ENCODE measurements at regions not wholly inside any gene's neighbourhood (a gene's known extent, or its start where the extent isn't known, plus 50 kb on each side); places are given as distances from the start of the nearest gene placed in this dataset.

GRCh38 chr3:13258986-13259514, 161.1 kb downstream of the NUP210 start:
- H3K4me3 ChIP-seq (ENCODE audit: low read length in 3 of 3), result no peak overlapping the region
- TF ChIP-seq, protein P1, sequence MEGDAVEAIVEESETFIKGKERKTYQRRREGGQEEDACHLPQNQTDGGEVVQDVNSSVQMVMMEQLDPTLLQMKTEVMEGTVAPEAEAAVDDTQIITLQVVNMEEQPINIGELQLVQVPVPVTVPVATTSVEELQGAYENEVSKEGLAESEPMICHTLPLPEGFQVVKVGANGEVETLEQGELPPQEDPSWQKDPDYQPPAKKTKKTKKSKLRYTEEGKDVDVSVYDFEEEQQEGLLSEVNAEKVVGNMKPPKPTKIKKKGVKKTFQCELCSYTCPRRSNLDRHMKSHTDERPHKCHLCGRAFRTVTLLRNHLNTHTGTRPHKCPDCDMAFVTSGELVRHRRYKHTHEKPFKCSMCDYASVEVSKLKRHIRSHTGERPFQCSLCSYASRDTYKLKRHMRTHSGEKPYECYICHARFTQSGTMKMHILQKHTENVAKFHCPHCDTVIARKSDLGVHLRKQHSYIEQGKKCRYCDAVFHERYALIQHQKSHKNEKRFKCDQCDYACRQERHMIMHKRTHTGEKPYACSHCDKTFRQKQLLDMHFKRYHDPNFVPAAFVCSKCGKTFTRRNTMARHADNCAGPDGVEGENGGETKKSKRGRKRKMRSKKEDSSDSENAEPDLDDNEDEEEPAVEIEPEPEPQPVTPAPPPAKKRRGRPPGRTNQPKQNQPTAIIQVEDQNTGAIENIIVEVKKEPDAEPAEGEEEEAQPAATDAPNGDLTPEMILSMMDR (IDR thresholded peaks at IDR 0.05; ENCODE audit: borderline replicate concordance, extremely low read depth, insufficient read depth), result no peak
- H3K36me3 ChIP-seq (ENCODE audit: control insufficient read depth in 2 of 3, insufficient read depth in 3 of 3, low read length in 3 of 3), result no peaks in the 10 kb centered on the region
- no peak overlapping the region for H3K27ac ChIP-seq (ENCODE audit: low read depth in 2 of 2, low read length in 2 of 2)
- H3K4me1 ChIP-seq (ENCODE audit: control insufficient read depth in 2 of 3, insufficient read depth in 2 of 3, low read depth in 1 of 3, low read length in 3 of 3), result peaks cover 0 to 5% (median 4%) of the 10 kb centered on the region in 3 donors
- DNase-seq (no peak), FAIRE-seq (no peak)
- no peaks in the 10 kb centered on the region for H3K9me3 ChIP-seq (ENCODE audit: control insufficient read depth in 2 of 3, insufficient read depth in 1 of 3, low read length in 3 of 3)
- no peaks in the 10 kb centered on the region for H3K27me3 ChIP-seq (ENCODE audit: control insufficient read depth, insufficient read depth, low read length)
- H3K9ac ChIP-seq (ENCODE audit: low read length in 3 of 3), result no peak overlapping the region
- intact Hi-C loops (cut with DNase I), result no loop called here

DNA sequence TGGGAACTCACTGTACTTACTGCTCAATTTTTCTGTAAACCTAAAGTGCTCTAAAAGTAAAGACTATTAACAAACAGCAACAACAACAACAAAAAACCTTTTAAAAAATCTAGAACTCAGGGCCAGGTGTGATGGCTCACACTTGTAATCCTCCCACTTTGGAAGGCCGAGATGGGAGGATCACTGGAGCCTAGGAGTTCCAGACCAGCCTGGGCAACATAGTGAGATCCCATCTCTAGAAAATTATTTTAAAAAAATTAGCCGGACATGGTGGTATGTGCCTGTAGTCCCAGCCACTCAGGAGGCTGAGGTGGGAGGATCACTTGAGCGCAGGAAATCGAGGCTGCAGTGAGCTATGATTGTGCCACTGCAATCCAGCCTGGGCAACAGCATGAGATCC, 161.8 kb downstream of the NUP210 start:
- Histone ChIP-seq H3K36me3 (ENCODE audit: control insufficient read depth in 2 of 3, insufficient read depth in 3 of 3, low read length in 3 of 3) (no peaks in the 10 kb centered on the region), H3K9ac (ENCODE audit: low read length in 3 of 3) (no peak overlapping the region), H3K4me1 (ENCODE audit: control insufficient read depth in 2 of 3, insufficient read depth in 2 of 3, low read depth in 1 of 3, low read length in 3 of 3) (peaks cover 0 to 4% (median 3%) of the 10 kb centered on the region in 3 donors), H3K9me3 (ENCODE audit: control insufficient read depth in 2 of 3, insufficient read depth in 1 of 3, low read length in 3 of 3) (no peaks in the 10 kb centered on the region), H3K4me3 (ENCODE audit: low read length in 3 of 3) (no peak overlapping the region), H3K27ac (ENCODE audit: low read depth in 2 of 2, low read length in 2 of 2) (no peak overlapping the region), H3K27me3 (ENCODE audit: control insufficient read depth, insufficient read depth, low read length) (no peaks in the 10 kb centered on the region)
- no peak for FAIRE-seq
- no peak for DNase-seq
- TF ChIP-seq, protein P1 (IDR thresholded peaks at IDR 0.05; ENCODE audit: borderline replicate concordance, extremely low read depth, insufficient read depth), result no peak
- intact Hi-C loops (cut with DNase I), result no loop called here

- FAIRE-seq (no peak), DNase-seq (no peak)
- no peak overlapping the region for H3K27ac ChIP-seq (ENCODE audit: low read depth in 2 of 2, low read length in 2 of 2)
- H3K9ac ChIP-seq (ENCODE audit: low read length in 3 of 3), result no peak overlapping the region
- peaks cover 0 to 3% (median 0%) of the 10 kb centered on the region in 3 donors for H3K4me1 ChIP-seq (ENCODE audit: control insufficient read depth in 2 of 3, insufficient read depth in 2 of 3, low read depth in 1 of 3, low read length in 3 of 3)
- no peaks in the 10 kb centered on the region for H3K27me3 ChIP-seq (ENCODE audit: control insufficient read depth, insufficient read depth, low read length)
- intact Hi-C loops (cut with DNase I), result no loop called here
- TF ChIP-seq, protein P1 (IDR thresholded peaks at IDR 0.05; ENCODE audit: borderline replicate concordance, extremely low read depth, insufficient read depth), result no peak
- no peak overlapping the region for H3K4me3 ChIP-seq (ENCODE audit: low read length in 3 of 3)
- no peaks in the 10 kb centered on the region for H3K36me3 ChIP-seq (ENCODE audit: control insufficient read depth in 2 of 3, insufficient read depth in 3 of 3, low read length in 3 of 3)
- no peaks in the 10 kb centered on the region for H3K9me3 ChIP-seq (ENCODE audit: control insufficient read depth in 2 of 3, insufficient read depth in 1 of 3, low read length in 3 of 3)
These were observed 162.5 kb downstream of the NUP210 start for GRCh38 chr3:13257666-13258065.

GRCh38 chr3:13256845-13257244, 163.3 kb downstream of the NUP210 start:
- TF ChIP-seq, protein P1 (IDR thresholded peaks at IDR 0.05; ENCODE audit: borderline replicate concordance, extremely low read depth, insufficient read depth), result no peak
- Histone ChIP-seq H3K36me3 (ENCODE audit: control insufficient read depth in 2 of 3, insufficient read depth in 3 of 3, low read length in 3 of 3) (no peaks in the 10 kb centered on the region), H3K9me3 (ENCODE audit: control insufficient read depth in 2 of 3, insufficient read depth in 1 of 3, low read length in 3 of 3) (no peaks in the 10 kb centered on the region), H3K27ac (ENCODE audit: low read depth in 2 of 2, low read length in 2 of 2) (no peak overlapping the region), H3K27me3 (ENCODE audit: control insufficient read depth, insufficient read depth, low read length) (no peaks in the 10 kb centered on the region), H3K4me3 (ENCODE audit: low read length in 3 of 3) (no peak overlapping the region), H3K9ac (ENCODE audit: low read length in 3 of 3) (no peak overlapping the region), H3K4me1 (ENCODE audit: control insufficient read depth in 2 of 3, insufficient read depth in 2 of 3, low read depth in 1 of 3, low read length in 3 of 3) (peaks cover 0 to 4% (median 3%) of the 10 kb centered on the region in 3 donors)
- intact Hi-C loops (cut with DNase I), result no loop called here
- DNase-seq (no peak), FAIRE-seq (no peak)
